ENCODE measurements at regions not wholly inside any gene's neighbourhood (a gene's known extent, or its start where the extent isn't known, plus 50 kb on each side); places are given as distances from the start of the nearest gene placed in this dataset.

DNA sequence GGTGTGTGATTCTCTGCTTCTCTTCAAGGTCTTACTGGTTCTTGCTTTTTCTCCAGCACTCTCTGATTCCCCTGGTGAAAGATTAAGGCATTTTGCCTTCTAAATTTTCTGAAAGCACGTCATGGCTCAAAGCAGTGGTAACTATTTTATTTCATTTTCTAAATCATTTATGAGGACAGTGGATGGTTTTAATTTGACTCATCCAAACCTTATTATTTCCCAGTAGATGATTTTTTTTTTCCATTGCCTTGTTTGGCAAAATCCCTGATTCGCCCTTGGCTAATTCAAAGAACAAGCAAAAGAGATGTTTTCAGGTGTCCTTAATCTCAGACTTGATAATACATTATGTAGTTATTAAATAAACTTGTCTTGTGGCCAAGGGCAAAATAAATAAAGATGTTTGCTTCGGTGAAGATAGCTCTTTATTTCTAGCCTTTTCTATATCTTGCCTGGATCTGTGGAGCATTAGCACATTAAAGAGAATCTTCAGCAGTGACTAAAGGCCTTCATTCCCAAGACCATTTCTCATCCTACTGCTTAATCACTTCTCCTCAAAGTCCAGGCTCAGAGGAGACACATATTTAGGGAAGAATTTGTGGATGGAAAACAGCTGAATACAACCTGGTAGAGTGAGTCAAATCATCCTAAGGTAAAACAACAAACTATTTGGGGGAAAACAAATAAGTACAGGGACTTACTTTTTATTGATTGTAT, 359.8 kb downstream of the DUSP10 start:
- no peak for DNase-seq

DNA sequence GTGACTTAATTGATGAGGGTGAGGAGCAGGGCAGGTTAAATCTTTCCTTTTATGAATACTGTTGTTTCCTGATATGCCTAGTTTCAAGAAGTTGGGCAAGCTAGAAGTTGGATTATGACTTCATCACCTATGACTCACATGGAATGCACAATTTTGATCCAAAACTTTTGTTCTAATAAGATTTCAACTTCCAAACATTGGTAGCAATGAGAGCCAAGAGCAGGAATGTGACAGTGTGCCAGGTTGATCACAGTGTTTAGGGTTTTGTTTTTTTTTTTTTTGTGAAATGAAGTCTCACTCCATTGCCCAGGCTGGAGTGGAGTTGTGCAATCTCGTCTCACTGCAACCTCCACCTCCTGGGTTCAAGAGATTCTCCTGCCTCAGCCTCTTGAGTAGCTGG, 349.4 kb downstream of the DUSP10 start:
- no peak for DNase-seq

DNA sequence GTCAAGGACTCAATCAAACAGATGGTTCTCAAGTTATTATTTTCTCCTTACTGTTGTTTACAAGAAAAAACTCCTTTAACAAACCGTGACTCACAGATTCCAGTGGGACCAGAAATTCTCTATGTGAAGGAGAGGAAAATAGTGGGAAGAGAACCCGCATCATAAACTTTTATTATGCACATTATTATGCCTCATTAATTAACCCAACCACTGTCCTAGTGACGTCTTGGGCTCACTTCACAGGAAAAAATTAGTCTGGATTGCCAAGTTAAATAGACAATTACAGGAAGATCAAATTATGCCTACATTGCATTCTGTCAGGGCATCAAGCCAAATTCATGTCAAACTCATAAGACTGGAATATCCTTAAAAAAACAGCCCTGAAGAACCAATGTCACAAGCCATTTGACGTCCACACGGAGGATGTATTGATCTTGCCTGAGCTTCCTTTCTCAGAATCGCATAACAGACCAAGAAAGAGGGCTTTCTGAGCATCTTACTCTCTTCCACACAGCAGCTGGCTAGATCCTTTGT, 347.8 kb downstream of the DUSP10 start:
- no peak for DNase-seq

DNA sequence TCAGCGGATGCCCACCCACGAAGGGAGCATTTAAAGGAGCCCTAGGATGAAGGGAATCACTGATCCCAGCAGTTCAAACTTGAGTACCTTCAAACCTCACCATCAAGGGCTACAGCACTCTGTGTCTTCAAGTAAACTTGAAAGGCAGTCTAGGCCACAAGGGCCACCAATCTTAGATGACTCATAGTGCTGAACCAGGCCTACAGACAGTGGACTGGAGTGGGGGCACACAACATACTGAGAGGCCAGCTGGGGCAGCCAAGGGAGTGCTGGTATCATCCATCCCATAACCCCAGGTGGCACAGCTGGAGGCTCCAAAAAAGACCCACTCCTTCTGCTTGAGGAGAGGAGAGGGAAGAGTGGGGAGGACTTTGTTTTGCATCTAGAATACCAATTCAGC, 345.4 kb downstream of the DUSP10 start:
- DNase-seq: no peak

DNA sequence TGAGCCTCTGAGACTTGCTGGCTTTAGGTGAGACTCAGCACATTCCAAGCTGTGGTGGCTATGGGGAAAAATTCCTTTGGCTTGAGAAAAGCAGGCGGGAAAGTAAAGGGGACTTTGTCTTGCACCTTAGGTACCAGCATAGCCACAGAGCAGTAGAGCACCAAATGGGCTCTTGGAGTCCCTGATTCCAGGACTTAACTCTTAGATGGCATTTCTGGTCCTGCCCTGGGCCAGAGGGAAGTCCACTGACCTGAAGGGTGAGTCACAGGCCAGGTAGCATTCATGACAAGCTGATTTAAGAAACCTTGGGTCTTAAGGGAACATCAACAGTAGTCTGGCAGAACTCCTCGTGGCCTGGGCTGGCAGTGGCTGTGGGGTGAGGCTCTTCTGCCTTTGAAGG, 344.7 kb downstream of the DUSP10 start:
- DNase-seq: no peak

DNA sequence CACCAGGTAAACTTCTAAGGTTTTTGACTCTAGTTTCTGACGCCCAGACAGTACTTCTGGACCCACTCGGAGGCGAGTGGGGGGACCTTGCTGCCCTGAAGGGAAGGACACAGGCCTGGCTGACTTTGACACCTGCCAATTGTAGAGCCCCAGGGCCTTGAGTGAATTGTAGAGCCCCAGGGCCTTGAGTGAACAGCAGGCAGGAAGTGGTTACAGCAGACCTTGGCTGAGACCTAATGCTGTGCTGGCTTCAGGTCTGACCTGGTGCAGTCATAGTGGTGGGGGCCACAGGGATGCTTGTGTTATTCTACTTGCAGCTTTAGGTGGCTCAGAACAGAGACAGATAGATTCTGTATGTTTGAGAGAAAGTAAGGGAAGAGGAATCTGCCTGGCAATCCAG, 344.3 kb downstream of the DUSP10 start:
- no peak for DNase-seq

DNA sequence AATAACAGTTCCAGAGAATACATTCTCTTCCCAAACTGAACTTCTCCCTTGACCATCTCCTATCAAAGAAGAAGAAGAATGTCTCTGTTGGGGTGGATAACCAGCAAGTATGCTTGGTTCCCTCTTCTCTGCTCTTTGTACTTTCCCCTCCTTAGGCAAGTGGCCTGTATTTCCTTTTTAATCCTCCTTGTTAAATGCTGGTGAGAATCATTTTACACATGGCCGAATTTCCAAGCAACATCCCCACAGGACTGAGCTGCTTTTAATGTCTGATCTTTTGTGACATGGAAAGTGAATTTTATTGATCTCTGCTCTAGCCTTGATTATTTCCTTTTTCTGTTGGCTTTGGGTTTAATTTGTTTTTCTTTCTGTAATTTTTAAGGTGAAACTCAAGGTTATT, 336.7 kb downstream of the DUSP10 start:
- DNase-seq: no peak

DNA sequence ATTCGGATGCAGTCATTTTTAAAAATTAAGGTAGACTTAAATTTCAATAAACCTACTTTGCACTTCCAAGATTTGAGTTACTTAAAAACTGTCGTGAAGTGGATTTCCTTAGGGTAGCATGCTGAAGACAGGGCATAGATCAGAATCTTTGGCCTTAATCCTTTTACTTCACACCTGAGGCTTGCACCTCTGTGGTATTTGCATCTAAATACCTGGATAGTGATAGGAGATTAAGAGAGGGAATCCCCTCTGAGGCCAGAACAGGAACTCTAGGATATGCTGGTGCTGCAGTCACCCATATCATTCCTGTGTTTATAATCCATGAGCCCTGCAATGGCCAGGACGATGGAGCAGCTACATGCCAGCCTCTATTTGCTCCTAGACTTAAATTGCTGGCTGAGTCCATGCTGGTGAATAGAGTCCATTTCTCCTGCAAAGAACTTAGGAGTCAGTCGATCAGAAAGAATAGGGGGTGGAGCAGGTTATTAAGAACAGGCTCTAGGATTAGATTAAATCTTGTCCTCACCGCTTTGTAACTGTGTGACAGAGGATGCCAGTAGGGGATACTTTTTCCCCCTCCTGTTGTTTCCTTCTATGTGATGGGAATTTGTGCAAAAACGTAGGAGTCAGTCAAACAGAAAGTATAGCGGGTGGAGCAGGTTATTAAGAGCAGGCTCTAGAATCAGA, 333.6 kb downstream of the DUSP10 start:
- DNase-seq: no peak

DNA sequence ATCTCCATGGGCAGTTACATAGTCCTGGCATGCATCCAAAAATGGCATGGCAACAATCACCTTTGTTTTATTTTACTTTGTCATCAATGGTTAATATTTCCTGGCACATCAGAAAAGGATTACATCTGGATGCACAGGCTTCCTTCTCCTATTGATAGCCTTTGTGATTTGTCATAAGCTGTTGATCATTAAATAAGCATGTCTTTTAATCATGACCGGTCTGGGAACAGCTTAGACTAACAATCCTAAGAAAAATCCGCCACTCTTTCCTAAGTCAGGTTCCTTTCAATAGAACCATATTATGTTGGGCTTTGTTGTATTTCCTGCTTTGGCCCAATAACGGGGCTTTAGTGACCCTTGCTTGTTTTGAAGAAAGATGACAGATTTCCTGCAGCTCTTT, 330.6 kb downstream of the DUSP10 start:
- DNase-seq: no peak

DNA sequence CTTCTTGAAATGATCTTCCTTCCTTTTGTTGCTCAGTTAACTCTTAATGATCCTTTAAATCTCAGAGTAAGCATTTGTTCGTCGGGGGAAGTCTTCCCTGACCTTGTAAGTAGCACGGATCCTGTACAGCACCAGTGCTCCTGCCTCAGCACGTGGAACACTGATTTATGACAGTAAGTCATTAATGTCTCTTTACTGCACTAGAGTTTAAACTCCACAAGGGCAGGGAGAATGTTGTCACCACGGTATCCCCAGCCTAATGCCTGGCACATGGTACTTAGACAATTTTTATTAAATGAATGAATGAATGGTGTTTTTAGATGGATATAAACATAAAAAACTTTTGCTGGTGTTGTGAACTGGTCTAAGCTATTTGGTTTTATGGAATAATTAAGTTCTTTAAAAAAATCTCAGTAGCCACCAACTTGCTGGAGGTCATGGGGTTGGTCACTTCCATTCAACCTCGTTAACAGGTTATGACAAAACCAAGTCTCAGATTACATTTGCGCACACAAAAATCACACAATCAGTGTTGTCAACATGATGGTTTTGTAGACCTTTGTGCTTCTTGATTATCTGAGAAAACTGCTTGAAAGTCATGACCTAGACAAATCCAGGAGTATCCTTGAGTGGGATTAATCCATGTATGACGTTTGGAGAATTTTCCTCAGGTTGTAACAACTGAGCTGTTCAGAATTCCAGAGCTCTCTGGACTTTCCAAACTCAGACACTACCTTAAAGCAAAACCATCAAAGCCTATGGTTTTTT, 326.9 kb downstream of the DUSP10 start:
- no peak for DNase-seq

DNA sequence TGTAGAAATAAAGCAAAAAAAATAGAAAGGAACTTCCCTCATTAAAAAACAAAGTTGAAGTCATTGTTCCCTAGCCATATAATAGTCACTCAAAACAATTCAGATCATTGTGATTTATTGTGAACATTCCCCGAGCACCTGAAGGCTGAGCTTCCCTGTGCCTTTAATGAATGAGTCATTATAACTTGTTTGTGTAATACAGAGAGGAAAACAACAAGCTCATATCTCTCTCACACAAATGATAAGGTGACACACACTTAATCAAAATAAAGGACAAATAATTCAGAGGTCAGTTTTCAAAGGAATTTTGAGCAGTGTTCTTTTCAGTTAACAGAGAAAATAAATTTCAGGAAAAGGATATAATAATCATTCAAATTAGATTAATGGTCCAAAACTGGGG, 326.2 kb downstream of the DUSP10 start:
- no peak for DNase-seq

DNA sequence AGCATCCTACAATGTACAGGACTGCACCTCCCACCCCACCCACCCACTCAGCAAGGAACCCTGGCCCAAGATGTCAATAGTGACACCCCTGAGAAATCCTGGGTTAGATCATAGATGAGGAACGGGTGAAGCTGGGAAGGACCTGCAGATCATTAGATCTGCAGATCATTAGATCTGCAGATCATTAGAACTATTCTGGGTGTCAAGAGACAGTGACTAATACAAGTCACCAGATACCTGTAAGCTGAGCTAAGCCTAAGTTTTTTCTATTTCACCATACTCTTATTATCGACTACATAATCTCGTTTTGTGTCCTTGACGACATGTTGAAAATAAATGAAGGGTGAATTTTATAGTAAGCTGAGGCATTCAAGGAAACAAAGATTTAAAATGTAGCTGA, 325.7 kb downstream of the DUSP10 start:
- DNase-seq: no peak

DNA sequence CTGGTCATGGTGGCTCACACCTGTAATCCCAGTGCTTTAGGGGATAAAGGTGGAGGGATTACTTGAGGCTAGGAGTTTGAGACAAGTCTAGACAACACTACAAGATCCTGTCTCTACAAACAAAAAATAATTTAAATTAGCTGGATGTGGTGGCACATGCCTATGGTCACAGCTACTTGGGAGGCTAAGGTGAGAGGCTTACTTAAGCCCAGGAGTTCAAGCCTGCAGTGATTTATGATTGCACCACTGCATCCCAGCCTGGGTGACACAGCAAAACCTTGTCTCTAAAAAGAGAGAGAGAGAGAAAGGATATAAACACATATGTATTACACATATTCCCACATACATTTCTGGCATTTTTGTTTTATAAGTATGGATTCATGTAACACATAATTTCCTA, 325.2 kb downstream of the DUSP10 start:
- no peak for DNase-seq

DNA sequence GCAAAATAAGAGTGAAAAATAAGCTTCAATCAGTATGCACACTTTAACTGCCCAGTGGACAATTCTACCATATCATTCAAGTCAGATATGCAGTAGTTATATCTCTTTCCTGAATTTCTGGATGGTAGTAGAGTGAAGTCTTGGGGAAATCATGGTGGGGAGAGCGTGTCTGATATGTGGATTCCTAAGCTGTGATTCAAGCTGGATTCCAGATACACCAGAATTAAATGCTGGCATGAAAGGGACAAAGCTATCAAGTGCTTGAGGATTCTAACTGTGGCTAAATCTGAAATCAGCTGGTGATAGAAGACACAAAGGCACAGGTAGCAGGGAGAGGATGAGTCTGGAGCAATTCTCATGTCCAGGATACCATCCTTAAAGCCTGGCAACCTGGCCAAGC, 323.5 kb downstream of the DUSP10 start:
- DNase-seq: no peak

DNA sequence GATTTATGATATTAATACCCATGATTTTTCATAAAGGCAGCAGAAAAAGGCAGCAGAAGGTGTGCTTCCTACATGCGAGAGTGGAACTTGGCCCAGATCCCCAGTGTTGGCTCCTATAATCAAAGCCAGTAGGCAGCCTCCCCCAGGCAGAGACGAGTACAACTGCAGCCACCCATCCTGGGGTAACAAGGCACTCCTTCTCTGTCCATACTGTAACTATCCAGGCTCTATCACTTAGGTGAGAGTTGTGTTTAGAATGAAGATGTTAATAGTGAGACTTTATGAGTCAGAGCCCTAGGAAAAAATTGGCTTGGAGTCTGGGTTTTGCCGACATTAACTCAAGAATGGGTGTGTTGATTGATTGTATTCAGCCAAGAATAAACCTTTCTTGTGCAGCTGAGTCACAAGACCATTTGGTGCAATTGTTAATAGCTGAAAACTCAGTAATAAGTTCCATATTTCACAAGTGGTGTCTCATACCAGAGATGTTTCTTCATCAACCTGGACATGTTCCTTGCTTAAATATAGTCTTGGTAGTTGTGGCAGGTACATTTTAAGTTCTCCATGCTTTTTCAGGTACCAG, 322.3 kb downstream of the DUSP10 start:
- DNase-seq: no peak

DNA sequence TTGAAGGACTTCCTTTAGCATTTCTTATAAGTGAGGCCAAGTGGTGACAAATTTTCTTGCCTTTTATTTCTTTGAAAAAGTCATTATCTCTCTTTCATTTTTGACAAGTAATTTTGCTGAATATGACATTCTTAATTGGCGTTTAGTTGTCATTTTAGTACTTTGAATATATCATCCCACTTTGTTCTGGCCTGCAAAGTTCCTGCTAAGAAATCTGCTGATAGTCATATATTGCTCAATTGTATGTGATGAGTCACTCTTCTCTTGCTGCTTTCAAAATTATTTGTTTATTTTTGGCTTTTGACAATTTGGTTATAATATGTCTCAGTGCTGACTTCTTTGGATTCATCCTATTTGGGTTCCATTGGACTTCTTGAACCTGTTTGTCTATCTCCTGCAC, 312.6 kb downstream of the DUSP10 start:
- DNase-seq: no peak

DNA sequence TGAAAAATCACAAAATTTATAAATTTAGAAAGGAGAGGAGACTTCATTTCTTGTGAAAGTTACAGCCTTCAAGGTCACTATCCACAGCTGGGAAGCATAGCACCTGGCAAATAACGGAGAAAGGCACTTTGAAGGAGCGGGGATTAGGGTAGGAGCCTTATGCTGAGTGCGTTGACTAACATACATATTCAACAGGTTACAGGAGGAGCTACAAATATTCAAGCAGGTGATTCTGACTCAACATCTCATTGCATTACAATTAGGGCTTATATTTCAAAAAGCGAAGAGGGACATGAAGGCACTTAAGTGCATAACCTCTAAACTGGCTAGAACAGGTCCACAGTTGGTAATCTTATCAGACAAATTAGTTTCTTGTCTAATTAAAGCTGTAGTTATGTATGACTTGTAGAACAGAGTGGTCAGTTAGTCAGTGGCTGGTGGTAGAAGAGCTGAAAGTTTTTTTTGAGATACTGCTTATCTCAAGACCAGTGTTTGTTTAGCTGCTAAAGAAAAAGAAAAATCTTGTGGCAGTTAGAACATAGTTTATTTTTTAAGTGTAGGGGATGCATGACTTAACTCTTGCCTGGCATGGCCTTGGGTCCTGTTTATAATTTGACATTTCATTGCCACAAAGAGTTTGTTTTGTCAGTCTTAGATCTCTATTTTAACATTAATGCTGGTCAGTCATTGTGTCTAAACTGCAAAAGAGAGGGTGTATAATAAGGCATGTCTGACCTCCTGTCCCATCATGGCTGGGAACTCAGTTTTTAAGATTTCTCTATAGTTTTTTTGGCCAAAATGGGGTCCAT, 311.5 kb downstream of the DUSP10 start:
- DNase-seq: no peak

DNA sequence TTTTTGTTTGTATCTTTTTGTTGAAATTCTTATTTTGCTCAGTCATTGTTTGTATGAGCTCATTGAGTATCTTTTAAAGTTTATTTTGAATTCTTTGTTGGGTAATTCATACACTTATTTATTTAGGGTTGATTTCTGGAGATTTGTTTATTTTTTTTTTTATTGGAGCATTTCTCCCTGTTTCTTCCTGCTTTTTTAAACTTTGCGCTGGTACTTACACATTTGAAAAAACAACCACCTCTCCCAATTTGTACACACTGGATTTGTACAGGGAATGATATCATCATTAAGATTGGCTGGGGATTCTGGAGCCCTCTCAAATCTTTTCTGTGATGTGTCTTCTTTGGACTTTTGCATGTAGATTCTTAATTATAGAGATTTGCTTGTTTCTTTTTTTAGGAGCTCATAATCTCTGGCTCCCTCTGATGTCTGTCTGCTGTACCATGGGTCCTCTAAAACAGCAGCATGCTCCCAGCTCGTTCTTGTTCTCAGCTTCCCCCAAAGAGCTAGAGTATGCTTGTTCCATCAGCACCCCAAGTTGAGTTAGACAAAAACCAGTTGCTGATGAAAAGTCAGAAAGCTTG, 310.7 kb downstream of the DUSP10 start:
- no peak for DNase-seq

DNA sequence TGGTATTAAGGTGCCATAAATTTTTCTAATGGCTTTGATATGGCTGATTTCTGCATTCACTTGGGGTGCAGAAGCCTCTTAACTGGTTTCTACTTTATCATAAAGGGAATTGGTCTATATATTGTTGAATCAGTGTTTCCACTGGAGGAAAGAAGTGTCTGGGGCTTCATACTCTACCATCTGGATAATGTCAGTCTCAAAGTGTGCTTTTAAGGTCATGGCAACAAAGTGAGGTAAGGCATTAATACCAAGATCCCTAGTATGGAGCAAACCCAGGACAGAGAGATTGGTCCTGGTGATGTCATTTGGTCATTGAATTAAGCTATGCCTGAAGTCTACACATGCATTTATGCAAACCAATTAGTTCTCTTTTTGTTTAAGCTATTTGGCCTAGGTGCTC, 309.9 kb downstream of the DUSP10 start:
- no peak for DNase-seq

DNA sequence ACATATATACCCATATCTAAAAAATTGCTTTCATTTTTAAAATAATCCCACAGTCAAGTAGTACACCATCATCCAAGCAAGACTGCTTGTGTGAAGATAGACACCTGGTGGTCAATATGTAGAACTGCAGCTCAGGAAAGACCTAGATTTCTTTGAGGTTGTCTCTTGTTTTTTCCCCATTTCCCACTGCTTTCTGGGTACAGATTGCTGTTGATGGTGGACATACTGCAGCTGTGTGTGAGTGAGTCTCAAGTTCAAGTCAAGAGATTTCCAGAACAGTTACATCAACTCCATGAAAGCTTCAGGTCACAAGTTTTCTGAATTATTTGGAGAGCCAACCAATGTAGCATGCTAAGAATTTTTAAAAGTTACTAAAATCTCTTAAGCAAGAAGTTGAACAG, 306.4 kb downstream of the DUSP10 start:
- DNase-seq: no peak

DNA sequence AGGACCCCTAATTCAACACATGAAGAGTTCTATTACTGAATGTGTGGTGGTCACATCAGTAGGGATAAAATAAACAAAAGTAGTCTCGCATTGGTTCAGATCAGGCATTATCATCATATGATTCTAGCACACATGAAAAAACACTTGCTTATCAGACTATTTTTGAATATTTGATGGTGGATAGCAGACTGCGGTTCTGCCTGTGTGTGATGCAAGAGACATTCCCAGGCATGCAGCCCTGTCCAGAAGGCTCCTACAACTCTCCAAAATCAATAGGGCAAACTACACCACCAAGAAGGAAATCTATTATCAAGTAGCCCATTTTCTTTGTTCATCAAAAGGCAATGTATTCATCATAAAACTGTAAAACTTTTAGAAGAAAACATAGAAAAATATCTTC, 304.7 kb downstream of the DUSP10 start:
- no peak for DNase-seq

DNA sequence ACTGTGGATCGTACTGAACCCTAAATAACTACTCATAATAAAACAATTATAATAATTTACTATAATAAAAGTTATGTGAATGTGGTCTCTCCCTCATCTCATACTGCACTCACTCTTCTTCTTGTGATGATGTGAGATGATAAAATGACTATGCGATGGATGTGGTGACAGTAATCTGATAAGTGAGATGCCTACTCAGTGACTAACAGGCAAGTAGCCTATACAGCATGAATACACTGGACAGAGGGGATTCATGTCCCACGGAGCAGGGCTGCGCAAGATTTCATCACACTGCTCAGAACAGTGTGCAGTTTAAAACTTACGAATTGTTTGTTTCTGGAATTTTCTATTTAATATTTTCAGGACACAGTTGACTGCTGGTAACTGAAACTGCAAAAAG, 304.0 kb downstream of the DUSP10 start:
- DNase-seq: no peak

Measured in stimulated activated CD4-positive, alpha-beta T cell treated with anti-CD3 and anti-CD28 coated beads, Interleukin-2, amount 100 ng/mL, for 48 hours (primary cell).